Activated T-helper 2 cell treated with anti-CD3 and anti-CD28 coated beads, Interferon-gamma antibody, Interleukin-2, Interleukin-4, amounts not matched to agents 10 μg/mL and 5 μg/mL and 100 μg/mL, durations not matched to agents 14 hours and 24 hours and 36 hours (primary cell): ENCODE measurements at regions not wholly inside any gene's neighbourhood (a gene's known extent, or its start where the extent isn't known, plus 50 kb on each side); places are given as distances from the start of the nearest gene placed in this dataset.
"Not testable (repeated sequence)": the region's sequence is repeated elsewhere in the genome, so short reads cannot be mapped to it uniquely, and the experiment has no call there.

Experiments used
- DNase-seq: peaks from one replicate; pipeline ENCODE4 v3.0.0; 2021; ENCODE audit warnings: low spot score
- H3K27ac Mint-ChIP-seq: one replicate; pipeline ENCODE4 v1.8.0; 2021; ENCODE audit warnings: mixed read lengths
- H3K27me3 Mint-ChIP-seq: one replicate; pipeline ENCODE4 v1.8.0; 2021; ENCODE audit warnings: low read depth, mixed read lengths
- H3K36me3 Mint-ChIP-seq: one replicate; pipeline ENCODE4 v1.8.0; 2021; ENCODE audit warnings: low read depth, mixed read lengths
- H3K4me1 Mint-ChIP-seq: one replicate; pipeline ENCODE4 v1.8.0; 2021; ENCODE audit warnings: low read depth, mixed read lengths
- H3K4me3 Mint-ChIP-seq: one replicate; pipeline ENCODE4 v1.8.0; 2021; ENCODE audit warnings: low read depth, mild to moderate bottlenecking, moderate library complexity, mixed read lengths
- H3K9me3 Mint-ChIP-seq: one replicate; pipeline ENCODE4 v1.8.0; 2021; ENCODE audit warnings: mixed read lengths
- intact Hi-C: fragments of 100-400 bp; cut with micrococcal nuclease; formaldehyde crosslinking; loops from one replicate; pipeline ENCODE4 v1.15.1; 2023

DNA sequence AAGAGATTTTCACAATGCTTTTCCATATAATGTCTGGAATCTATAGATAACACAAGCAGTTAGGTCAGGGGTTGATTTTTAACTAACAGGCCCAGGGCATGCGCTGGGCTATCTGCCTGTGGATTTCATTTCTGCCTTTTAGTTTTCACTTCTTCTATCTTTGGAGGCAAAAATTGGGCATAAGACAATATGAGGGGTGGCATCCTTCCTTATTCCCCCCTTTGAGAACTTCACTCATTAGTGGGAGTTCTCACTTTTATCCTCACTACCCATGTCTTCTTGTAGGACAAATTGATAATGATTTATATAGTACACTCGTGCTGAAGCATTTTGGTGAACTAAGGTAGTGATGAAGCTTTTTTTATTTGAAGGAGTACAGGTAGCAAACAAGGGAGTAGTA is 2155.5 kb downstream of the TP53TG3F start:
- H3K9me3 Mint-ChIP-seq, result peaks cover 37% of the 10 kb centered on the region
- H3K27ac Mint-ChIP-seq, H3K27me3 Mint-ChIP-seq, H3K4me3 Mint-ChIP-seq, H3K36me3 Mint-ChIP-seq, DNase-seq, H3K4me1 Mint-ChIP-seq, intact Hi-C loops: not testable (repeated sequence)

DNA sequence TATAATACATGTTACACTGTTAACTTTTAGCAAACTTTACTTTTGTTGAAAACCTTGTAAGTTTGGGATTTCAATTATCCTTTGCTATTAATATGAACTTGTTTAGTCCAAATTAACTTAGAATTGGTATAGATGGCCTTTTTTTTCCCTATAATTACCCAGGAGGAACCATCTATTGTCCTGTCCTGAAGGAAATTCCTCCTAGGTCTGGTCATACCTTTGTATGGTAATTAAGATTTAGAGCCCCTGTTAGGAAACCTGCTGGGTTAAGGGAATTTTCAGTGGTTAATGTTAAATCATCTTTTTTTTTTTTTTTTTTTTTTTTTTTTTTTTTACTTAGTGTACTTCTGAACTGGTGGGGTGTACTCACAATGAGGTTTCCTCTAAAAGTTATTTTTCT is 2159.8 kb downstream of the TP53TG3F start:
- intact Hi-C loops, H3K27me3 Mint-ChIP-seq, DNase-seq, H3K27ac Mint-ChIP-seq, H3K36me3 Mint-ChIP-seq, H3K4me3 Mint-ChIP-seq, H3K4me1 Mint-ChIP-seq: not testable (repeated sequence)
- peaks cover 57% of the 10 kb centered on the region for H3K9me3 Mint-ChIP-seq

DNA sequence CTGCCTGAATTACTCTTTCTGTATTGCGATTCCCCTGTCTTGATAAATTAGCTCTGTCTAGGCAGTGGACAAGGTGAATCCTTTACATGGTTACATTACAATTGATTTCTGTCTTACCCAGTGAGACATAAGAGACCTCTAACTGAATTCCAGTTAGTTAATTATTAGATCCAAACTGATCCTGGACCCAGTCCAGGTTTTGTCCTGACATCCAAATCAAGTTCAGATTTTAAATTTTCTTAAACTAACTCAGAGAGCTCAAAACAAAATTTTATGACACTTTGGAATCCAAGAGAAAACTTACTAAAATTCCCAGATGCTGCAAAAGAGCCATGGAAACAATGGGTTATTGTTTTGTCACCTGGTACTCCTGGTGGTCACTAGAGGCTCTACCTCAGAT is 2166.6 kb downstream of the TP53TG3F start:
- intact Hi-C loops, result no loop called here
- no peak overlapping the region for H3K4me3 Mint-ChIP-seq
- no peaks in the 10 kb centered on the region for H3K4me1 Mint-ChIP-seq
- no peak for DNase-seq
- peaks cover 40% of the 10 kb centered on the region for H3K9me3 Mint-ChIP-seq
- H3K27me3 Mint-ChIP-seq, result no peaks in the 10 kb centered on the region
- H3K36me3 Mint-ChIP-seq, result no peaks in the 10 kb centered on the region
- no peak overlapping the region for H3K27ac Mint-ChIP-seq

DNA sequence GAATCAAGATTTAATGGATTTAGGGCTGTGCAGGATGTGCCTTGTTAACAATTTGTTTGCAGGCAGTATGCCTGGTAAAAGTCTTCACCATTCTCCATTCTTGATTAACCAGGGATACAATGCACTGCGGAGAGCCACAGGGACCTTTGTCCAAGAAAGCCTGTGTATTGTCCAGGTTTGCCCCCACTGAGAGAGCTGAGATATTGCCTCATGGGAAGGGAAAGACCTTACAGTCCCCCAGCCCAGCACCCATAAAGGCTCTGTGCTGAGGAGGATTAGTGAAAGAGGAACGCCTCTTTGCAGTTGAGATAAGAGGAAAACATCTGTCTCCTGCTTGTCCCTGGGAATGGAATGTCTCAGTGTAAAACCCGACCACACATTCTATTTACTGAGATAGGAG is 2169.6 kb downstream of the TP53TG3F start:
- DNase-seq, result no peak
- no peak overlapping the region for H3K27ac Mint-ChIP-seq
- intact Hi-C loops, result no loop called here
- no peak overlapping the region for H3K4me3 Mint-ChIP-seq
- H3K4me1 Mint-ChIP-seq, result no peaks in the 10 kb centered on the region
- H3K9me3 Mint-ChIP-seq, result peaks cover 53% of the 10 kb centered on the region
- H3K36me3 Mint-ChIP-seq, result no peaks in the 10 kb centered on the region
- no peaks in the 10 kb centered on the region for H3K27me3 Mint-ChIP-seq

DNA sequence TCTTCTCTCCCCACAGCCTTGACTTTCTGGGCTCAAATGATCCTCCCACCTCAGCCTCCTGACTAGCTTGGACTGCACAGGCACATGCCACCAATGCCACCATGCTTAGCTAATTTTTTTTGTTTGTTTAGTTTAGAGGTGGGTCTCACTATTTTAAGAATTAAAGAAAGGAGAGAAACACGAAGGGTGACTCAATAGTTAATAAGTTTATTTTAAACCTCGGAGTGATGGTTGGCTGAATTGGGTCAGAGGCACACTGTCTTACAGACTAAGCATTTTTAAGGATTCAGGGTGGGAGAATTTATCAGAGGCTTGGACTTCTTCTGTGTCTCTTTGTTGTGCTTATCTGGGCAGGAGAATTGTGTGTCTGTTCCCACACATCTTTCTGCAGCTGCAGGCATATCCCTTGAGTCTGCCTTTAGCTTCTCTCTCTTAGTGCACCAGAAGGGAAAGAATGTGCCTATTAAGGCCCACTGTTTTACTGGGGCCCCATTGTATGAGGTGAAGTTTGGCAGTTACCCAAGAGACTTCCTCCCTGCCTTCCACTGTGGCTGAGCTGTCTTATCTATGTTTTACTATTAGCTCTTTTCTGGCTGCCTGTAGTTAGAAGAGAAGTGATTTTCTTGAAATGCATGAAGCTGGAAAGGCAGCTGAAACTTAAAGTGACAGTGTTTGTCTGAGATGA is 2172.0 kb downstream of the TP53TG3F start:
- H3K27ac Mint-ChIP-seq, result no peak overlapping the region
- H3K4me1 Mint-ChIP-seq, result no peaks in the 10 kb centered on the region
- no peaks in the 10 kb centered on the region for H3K36me3 Mint-ChIP-seq
- no peak for DNase-seq
- H3K27me3 Mint-ChIP-seq, result no peaks in the 10 kb centered on the region
- peaks cover 53% of the 10 kb centered on the region for H3K9me3 Mint-ChIP-seq
- H3K4me3 Mint-ChIP-seq, result no peak overlapping the region
- intact Hi-C loops, result no loop called here

DNA sequence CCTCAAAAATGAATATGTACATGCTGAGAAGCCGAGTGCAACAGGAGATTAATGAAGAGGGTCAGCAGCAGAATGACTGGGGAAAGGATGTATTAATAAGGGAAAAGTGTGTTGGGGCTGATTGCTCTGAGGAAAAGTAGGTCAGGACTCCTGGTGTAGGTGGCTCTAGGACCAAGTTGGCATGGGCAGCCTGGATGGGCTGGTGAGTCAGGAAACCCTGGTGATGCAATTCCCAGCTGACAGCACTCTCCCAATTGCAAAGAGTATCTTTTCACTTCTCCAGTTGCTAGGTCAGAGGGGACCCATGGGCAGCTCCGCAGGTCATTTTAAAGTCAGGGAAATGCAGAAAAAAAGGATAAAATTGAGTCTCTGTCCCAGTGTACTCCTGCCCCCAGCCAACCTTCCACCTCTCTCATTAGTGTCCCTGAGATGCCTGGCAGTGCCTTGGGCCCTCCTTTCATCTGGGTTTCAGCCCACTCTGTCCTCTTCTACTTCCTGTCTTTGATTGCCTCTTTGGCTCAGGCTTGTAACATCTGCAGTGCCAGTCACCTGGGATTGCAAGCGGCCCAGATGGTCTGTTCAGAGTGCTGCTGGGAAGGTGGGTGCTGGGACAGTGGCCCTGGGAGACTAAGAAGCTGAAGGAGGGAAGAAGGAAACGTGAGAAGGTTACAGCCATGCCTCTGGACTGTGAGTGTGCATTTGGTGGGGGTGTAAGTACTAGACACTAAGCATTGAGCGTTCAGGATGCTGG is 2177.2 kb downstream of the TP53TG3F start:
- Mint-ChIP-seq H3K4me3 (no peak overlapping the region), H3K36me3 (no peaks in the 10 kb centered on the region), H3K4me1 (no peaks in the 10 kb centered on the region), H3K27me3 (no peaks in the 10 kb centered on the region), H3K27ac (no peak overlapping the region), H3K9me3 (peaks cover 62% of the 10 kb centered on the region)
- intact Hi-C loops, result no loop called here
- DNase-seq, result no peak

DNA sequence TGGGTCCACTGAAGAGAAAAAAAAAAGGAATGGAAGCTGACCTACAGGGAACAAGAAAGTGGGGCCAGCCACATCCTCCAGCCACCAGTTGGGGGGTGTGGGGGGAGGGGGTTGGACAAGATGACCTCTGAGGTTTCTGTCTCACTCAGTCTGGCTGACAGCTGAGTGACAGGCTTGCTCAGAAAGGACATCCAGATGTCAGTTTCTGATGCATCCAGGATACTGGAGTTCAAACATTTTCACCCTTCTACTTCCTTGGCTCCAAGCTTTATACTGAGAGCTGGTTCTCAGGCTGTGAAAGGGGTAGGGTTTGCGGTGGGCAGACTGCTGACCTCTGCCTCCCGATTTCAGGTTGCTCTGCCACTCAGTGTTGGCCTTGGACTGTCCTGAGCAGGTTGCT is 2178.3 kb downstream of the TP53TG3F start:
- H3K4me3 Mint-ChIP-seq, result no peak overlapping the region
- H3K9me3 Mint-ChIP-seq, result peaks cover 62% of the 10 kb centered on the region
- H3K36me3 Mint-ChIP-seq, result no peaks in the 10 kb centered on the region
- no peaks in the 10 kb centered on the region for H3K4me1 Mint-ChIP-seq
- H3K27ac Mint-ChIP-seq, result no peak overlapping the region
- no peak for DNase-seq
- H3K27me3 Mint-ChIP-seq, result no peaks in the 10 kb centered on the region
- intact Hi-C loops, result no loop called here

DNA sequence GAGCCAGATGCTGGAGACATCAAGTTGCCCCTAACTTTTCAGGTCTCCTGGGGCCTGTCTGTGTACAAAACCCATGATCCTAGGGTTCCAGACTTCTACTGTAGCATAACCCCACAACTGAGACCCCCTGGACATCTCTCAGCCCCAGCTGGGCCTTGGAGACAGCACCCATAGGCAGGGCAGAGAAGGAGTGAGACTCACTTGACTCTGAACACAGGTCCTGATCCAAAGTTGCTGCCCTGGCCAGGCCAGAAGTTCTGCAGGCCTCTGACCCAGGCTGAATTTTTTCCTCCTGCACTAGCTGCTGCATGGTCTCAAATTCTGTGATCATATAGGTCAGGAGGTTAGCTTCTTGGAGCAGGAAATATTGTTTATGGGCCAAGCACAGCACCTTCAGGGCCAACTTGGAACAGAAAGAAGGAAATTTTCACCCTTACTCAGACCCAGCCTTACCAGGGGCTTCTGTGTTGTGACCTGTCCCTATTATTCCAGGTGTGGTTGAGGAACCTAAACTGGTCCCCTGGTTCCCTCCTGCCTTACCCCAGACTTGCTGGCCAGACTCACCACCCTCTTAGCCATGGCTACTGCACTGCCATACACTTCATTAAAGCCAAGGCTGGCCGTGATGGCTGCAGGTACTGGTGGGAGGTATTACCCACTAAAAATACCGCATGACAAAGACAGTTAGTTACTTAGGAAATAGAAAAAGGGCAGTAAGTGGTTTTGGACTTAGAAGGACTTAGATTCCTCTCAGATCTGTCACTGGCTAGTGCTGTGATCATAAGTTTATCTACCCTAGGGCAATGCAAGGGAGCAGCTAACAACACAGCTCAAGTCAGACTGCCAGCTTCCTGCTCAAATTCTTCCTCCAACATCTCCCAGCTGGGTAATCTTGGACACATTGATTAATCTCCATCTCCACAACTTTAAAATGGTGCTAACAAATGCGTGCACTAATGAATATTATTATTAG is 2180.1 kb downstream of the TP53TG3F start:
- H3K4me3 Mint-ChIP-seq, result no peak overlapping the region
- no peak for DNase-seq
- no peak overlapping the region for H3K27ac Mint-ChIP-seq
- H3K27me3 Mint-ChIP-seq, result no peaks in the 10 kb centered on the region
- no peaks in the 10 kb centered on the region for H3K4me1 Mint-ChIP-seq
- intact Hi-C loops, result no loop called here
- H3K36me3 Mint-ChIP-seq, result no peaks in the 10 kb centered on the region
- peaks cover 60% of the 10 kb centered on the region for H3K9me3 Mint-ChIP-seq

DNA sequence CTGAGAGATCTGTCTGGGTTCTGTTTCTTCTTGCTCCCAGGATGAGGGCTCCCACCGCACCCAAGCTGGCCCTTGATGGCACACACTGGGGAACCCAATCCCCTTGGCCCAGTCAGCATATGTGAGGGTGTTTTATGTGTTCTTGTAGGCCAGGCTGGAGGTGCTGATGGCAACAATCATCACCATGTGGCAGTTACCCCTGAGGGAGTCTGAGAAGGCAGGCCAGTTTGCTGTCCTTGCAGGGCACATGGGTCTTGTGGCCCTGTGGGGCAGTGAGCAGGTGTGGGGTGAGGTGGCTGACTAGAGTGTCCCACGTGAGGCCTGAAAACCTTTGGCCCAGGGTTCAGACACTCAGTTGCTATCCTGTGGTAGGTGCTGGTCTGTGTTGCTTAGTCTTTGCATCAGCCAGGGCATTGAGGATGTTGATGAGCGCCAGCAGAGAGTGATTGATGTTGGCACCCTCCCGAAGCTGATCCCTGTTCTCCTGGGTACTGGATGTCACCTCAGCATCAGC is 2183.0 kb downstream of the TP53TG3F start:
- intact Hi-C loops, result no loop called here
- H3K36me3 Mint-ChIP-seq, result no peaks in the 10 kb centered on the region
- no peaks in the 10 kb centered on the region for H3K4me1 Mint-ChIP-seq
- H3K27ac Mint-ChIP-seq, result no peak overlapping the region
- H3K4me3 Mint-ChIP-seq, result no peak overlapping the region
- H3K9me3 Mint-ChIP-seq, result peaks cover 64% of the 10 kb centered on the region
- H3K27me3 Mint-ChIP-seq, result no peaks in the 10 kb centered on the region
- no peak for DNase-seq

DNA sequence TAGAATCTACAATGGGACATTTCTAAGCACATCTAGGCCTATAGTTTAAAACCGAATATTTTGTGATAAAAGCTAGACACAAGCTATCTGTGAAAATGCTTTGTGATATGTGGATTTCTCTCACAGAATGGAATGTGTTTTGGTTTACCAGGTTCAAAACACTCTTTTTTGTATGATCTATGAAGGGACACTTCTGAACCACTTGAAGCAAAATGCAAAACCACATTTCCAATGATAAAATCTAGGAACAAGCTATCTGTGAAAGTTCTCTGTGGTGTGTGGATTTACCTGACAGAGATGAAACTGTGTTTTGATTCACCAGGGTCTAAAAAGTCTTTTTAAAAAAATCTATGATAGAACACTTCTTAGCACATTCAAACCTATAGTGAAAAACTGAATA is 2192.4 kb downstream of the TP53TG3F start:
- H3K4me1 Mint-ChIP-seq, result no peaks in the 10 kb centered on the region
- intact Hi-C loops, result no loop called here
- H3K9me3 Mint-ChIP-seq, result peaks cover 14% of the 10 kb centered on the region
- H3K27me3 Mint-ChIP-seq, result no peaks in the 10 kb centered on the region
- H3K36me3 Mint-ChIP-seq, result no peaks in the 10 kb centered on the region
- no peak for DNase-seq
- H3K27ac Mint-ChIP-seq, result no peak overlapping the region
- H3K4me3 Mint-ChIP-seq, result no peak overlapping the region

DNA sequence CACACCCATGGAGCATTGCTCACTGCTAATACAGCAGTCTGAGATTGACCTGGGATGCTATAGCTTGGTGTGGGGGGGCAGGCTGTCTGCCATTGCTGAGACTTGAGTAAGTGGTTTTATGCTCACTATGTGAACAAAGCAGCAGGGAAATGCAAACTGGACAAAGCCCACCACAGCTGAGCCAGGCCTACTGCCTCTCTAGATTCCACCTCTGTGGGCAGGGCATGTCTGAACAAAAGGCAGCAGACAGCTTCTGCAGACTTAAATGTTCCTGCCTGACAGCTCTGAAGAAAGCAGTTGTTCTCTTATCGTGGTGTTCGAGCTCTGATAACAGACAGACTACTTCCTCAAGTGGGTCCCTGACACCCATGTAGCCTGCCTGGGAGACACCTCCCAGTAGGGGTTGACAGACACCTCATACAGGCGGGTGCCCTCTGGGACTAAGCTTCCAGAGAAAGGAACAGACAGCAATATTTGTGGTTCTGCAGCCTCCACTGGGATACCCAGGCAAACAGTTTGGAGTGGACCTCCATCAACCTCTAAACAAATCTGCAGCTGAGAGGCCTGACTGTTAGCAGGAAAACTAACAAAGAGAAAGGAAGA is 2204.8 kb downstream of the TP53TG3F start:
- Mint-ChIP-seq H3K27ac (no peak overlapping the region), H3K4me3 (no peak overlapping the region), H3K36me3 (no peaks in the 10 kb centered on the region), H3K4me1 (no peaks in the 10 kb centered on the region), H3K27me3 (no peaks in the 10 kb centered on the region), H3K9me3 (peaks cover 53% of the 10 kb centered on the region)
- no peak for DNase-seq
- intact Hi-C loops, result no loop called here

DNA sequence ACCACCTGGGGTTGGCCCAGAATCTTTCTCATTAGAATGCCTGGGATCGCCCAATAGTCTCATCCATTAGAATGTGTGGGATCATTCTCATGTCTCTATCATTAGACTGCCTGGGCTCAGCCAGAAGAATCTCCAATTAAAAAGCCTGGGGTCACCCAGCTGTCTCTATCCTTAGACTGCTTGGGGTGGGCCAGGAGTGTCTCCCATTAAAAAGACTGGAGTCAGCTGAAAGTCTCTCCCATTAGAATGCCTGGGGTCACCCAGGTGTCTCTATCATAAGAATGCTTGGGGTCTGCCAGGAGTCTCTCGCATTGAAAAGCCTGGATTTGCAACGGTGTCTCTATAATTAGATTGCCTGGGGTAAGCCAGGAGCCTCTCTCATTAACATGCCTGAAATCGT is 2225.7 kb downstream of the TP53TG3F start:
- H3K4me3 Mint-ChIP-seq, result no peak overlapping the region
- H3K9me3 Mint-ChIP-seq, result peaks cover 56% of the 10 kb centered on the region
- H3K27me3 Mint-ChIP-seq, result no peaks in the 10 kb centered on the region
- no peaks in the 10 kb centered on the region for H3K4me1 Mint-ChIP-seq
- no peak overlapping the region for H3K27ac Mint-ChIP-seq
- DNase-seq, result no peak
- no peaks in the 10 kb centered on the region for H3K36me3 Mint-ChIP-seq
- intact Hi-C loops, result no loop called here
